ENCODE measurements at regions not wholly inside any gene's neighbourhood (a gene's known extent, or its start where the extent isn't known, plus 50 kb on each side); places are given as distances from the start of the nearest gene placed in this dataset.

- no peaks in the 10 kb centered on the region for H3K36me3 ChIP-seq (ENCODE audit: insufficient read depth, low read length)
- no peak overlapping the region for H3K4me2 ChIP-seq (ENCODE audit: low read length)
- H3K9me2 ChIP-seq (ENCODE audit: insufficient read depth, low read length) = no peaks in the 10 kb centered on the region
- no peak overlapping the region for H3K9ac ChIP-seq (ENCODE audit: low read length)
- no peaks in the 10 kb centered on the region for H3F3A ChIP-seq (ENCODE audit: insufficient read depth, low read length, poor library complexity, severe bottlenecking)
- no peaks in the 10 kb centered on the region for H4K20me1 ChIP-seq (ENCODE audit: insufficient read depth)
- H3K4me3 ChIP-seq (ENCODE audit: low read length) = no peak overlapping the region
- TF ChIP-seq REST (IDR thresholded peaks at IDR 0.05; ENCODE audit: borderline replicate concordance) = no peak
- no peak for TF ChIP-seq RAD21 (conservative IDR thresholded peaks at IDR 0.05)
- TF ChIP-seq EP300 (conservative IDR thresholded peaks at IDR 0.05; ENCODE audit: poor library complexity, severe bottlenecking) = no peak
- TF ChIP-seq POLR2AphosphoS5 (IDR thresholded peaks at IDR 0.05) = no peak
- TF ChIP-seq EZH2 (IDR thresholded peaks at IDR 0.05; ENCODE audit: borderline replicate concordance, insufficient read depth, low read length, poor library complexity, severe bottlenecking) = no peak
- no peak for TF ChIP-seq SMC3 (conservative IDR thresholded peaks at IDR 0.05; ENCODE audit: poor library complexity)
- no peak for TF ChIP-seq CTCF (IDR thresholded peaks at IDR 0.05; ENCODE audit: poor library complexity, severe bottlenecking)
- no peak for TF ChIP-seq MXI1 (conservative IDR thresholded peaks at IDR 0.05; ENCODE audit: poor library complexity, severe bottlenecking)
- TF ChIP-seq TAF1 (IDR thresholded peaks at IDR 0.05; ENCODE audit: low read depth) = no peak
- H3K79me2 ChIP-seq (replicated peaks; ENCODE audit: insufficient read depth, low read length) = no peaks in the 10 kb centered on the region
- no peak overlapping the region for H2AFZ ChIP-seq (ENCODE audit: low read depth, low read length)
- no peaks in the 10 kb centered on the region for H3K27me3 ChIP-seq (ENCODE audit: insufficient read depth, low read depth, low read length)
- no peaks in the 10 kb centered on the region for H3K9me3 ChIP-seq (ENCODE audit: low read length)
- H3K27ac ChIP-seq (ENCODE audit: low read length) = no peak overlapping the region
These were observed 207.0 kb downstream of the PHETA1 start for GRCh38 chr12:111161898-111162297.

- TF ChIP-seq CTCF (IDR thresholded peaks at IDR 0.05; ENCODE audit: poor library complexity, severe bottlenecking) = no peak
- no peak for TF ChIP-seq TAF1 (IDR thresholded peaks at IDR 0.05; ENCODE audit: low read depth)
- Histone ChIP-seq H3K79me2 (replicated peaks; ENCODE audit: insufficient read depth, low read length) (no peaks in the 10 kb centered on the region), H4K20me1 (ENCODE audit: insufficient read depth) (no peaks in the 10 kb centered on the region), H2AFZ (ENCODE audit: low read depth, low read length) (no peak overlapping the region), H3K4me2 (ENCODE audit: low read length) (no peak overlapping the region), H3K36me3 (ENCODE audit: insufficient read depth, low read length) (no peaks in the 10 kb centered on the region), H3K27ac (ENCODE audit: low read length) (no peak overlapping the region), H3K4me3 (ENCODE audit: low read length) (no peak overlapping the region), H3K9ac (ENCODE audit: low read length) (no peak overlapping the region), H3K9me3 (ENCODE audit: low read length) (no peaks in the 10 kb centered on the region), H3K27me3 (ENCODE audit: insufficient read depth, low read depth, low read length) (no peaks in the 10 kb centered on the region), H3K9me2 (ENCODE audit: insufficient read depth, low read length) (no peaks in the 10 kb centered on the region), H3F3A (ENCODE audit: insufficient read depth, low read length, poor library complexity, severe bottlenecking) (no peaks in the 10 kb centered on the region)
These were observed 208.3 kb downstream of the PHETA1 start for GRCh38 chr12:111160350-111161241.
